Motor neuron (in vitro differentiated cells): ENCODE measurements at regions not wholly inside any gene's neighbourhood (a gene's known extent, or its start where the extent isn't known, plus 50 kb on each side); places are given as distances from the start of the nearest gene placed in this dataset.
"Not testable (repeated sequence)": the region's sequence is repeated elsewhere in the genome, so short reads cannot be mapped to it uniquely, and the experiment has no call there.

Experiments used
- ATAC-seq, 8 experiments: fragments of 200-7000 bp; cut with Tn5 transposase; replicated peaks in 6 of 8; 2 replicates each; pipeline ENCODE4 v1.8.0; 2021; ENCODE audit warnings: mild to moderate bottlenecking in 8 of 8, moderate library complexity in 8 of 8
- H3K27ac ChIP-seq, 2 donors: fragments of 250-450 bp; sonication (Bioruptor Pico); 2 replicates each; pipeline ENCODE4 v1.9.0; 2021; ENCODE audit warnings: antibody characterized with exemption in 2 of 2, mild to moderate bottlenecking in 2 of 2, moderate library complexity in 1 of 2
- H3K4me1 ChIP-seq, 2 donors: fragments of 250-450 bp; sonication (Bioruptor Pico); replicated peaks in 1 of 2; 2 replicates each; pipeline ENCODE4 v1.6.1; 2021; ENCODE audit warnings: antibody characterized with exemption in 2 of 2, mild to moderate bottlenecking in 2 of 2, moderate library complexity in 1 of 2
- H3K4me3 ChIP-seq, 5 donors: fragments of 250-450 bp; sonication (Bioruptor Pico); 2 replicates each; pipeline ENCODE4 v1.9.0; 2021; ENCODE audit warnings: antibody characterized with exemption in 5 of 5, mild to moderate bottlenecking in 5 of 5, moderate library complexity in 4 of 5
- WGBS, 10 experiments: fragments of 450-650 bp; shearing (Covaris generic); methylation state at CpG; one replicate each; pipeline ENCODE4 v1.0.0; 2022; 5-methylcytosine and 5-hydroxymethylcytosine counted together
- in situ Hi-C, 9 experiments: fragments of 400-800 bp; cut with MboI; loops; one replicate each; pipeline ENCODE4 v1.15.0; 2021; ENCODE audit warnings: low sequenced_read_pairs in 9 of 9, low pct_unique_long_range_greater_than_20kb in 2 of 9; ENCODE audit not compliant: unreplicated experiment in 9 of 9

DNA sequence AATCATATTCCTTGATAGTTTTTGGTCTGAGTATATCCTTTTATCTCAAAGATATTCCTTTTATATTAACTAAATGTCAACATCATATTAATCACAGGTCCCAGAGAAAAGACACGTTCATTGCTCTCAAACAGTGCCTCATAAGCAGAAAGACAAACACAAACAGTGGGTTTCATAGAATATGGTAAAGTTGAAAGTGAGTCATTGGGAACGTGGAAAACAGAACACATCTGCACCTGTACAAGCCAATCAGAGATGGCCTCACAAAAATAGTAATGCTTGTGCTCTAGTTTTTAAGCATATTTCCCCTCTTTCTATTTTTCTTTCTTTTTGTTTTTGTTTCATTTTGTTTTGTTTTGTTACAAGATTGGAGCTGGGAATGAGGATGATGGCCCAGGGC lies 328.4 kb upstream of the MAP2 start:
- no peak for ATAC-seq
- in situ Hi-C loops: no loop called here
- WGBS, 10 experiments: 0 to 100% (median 58%) methylated on average over 1 to 2 of the region's 2 CpGs
- no peak overlapping the region for H3K4me3 ChIP-seq
- no peak overlapping the region for H3K27ac ChIP-seq
- H3K4me1 ChIP-seq: no peaks in the 10 kb centered on the region

DNA sequence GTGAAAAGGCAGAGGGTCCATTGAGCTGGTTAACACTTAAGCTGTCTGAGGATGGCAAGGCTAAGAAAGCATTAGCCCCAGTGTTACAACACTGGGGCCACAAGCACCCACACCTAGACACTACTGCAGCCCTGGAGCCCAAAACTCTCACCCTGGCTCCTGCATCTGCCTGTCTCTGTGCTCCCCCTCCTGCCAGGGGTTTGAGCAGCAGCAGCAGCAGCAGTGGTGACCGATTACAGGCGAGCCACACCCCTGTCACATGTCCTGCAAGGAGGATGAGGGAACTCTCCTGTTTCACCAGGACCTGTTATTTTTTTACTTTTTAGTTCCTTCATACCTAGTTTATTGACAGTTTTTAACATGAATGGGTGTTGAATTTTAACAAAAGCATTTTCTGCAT lies 326.7 kb upstream of the MAP2 start:
- 0 to 79% (median 55%) methylated on average over 1 to 2 of the region's 2 CpGs; no CpG with 5 or more reads in 5 of the 10 experiments for WGBS, 10 experiments
- no peak overlapping the region for H3K4me3 ChIP-seq
- in situ Hi-C loops: no loop called here
- ATAC-seq: no peak
- H3K4me1 ChIP-seq: no peaks in the 10 kb centered on the region
- H3K27ac ChIP-seq: no peak overlapping the region

DNA sequence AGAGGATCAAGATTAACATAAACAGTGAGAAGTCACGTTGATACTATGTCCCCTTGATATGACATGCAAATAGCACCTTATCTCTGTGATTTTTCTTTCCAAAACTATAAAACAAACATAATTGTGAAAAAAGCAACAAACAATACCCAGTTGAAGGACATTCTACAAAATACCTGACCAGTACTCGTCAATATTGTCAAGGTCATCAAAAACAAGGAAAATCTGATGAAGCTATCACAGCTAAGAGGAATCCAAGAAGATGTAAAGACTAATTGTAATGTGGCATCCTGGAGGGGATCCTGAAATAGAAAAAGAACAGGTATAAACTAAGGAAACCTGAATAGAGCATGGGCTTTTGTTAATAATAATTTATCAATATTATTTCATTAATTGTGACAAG lies 321.5 kb upstream of the MAP2 start:
- no peak overlapping the region for H3K4me3 ChIP-seq

DNA sequence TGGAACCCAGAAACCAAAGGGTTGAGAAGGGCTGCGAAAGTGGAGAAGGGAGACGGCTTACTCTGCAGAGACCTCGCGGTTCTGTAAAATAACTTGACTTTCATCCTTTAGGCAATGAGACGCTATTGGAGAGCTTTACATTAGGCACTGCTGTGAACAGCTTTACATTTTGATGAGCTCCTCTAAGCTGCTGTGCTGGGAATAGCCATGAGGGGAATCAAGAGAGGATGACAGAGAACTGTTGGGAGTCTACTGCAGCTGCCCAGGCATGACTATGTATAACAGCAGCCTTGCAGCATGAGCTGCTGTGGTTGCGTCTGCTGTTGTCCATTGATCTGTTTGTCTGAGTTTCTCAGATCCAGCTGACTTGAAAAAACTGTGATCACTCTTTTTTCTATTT lies 310.8 kb upstream of the MAP2 start:
- ATAC-seq: peak in 5 of 8 experiments; percentile 45 to 87 (median 68)
- Histone ChIP-seq H3K4me1 (peaks cover 14 to 15% of the 10 kb centered on the region in 2 donors), H3K4me3 (no peak overlapping the region), H3K27ac (no peak overlapping the region)
- in situ Hi-C loops: no loop called here
- 0 to 100% (median 86%) methylated on average over 1 to 6 of the region's 6 CpGs; no CpG with 5 or more reads in 4 of the 10 experiments for WGBS, 10 experiments

More for the DNA sequence above, 321.5 kb upstream of the MAP2 start:
- ATAC-seq: no peak
- Histone ChIP-seq H3K27ac (no peak overlapping the region), H3K4me1 (no peaks in the 10 kb centered on the region)
- in situ Hi-C loops: no loop called here
- WGBS, 10 experiments: 5 to 86% (median 70%) methylated on average over 1 to 2 of the region's 2 CpGs; no CpG with 5 or more reads in 1 of the 10 experiments

DNA sequence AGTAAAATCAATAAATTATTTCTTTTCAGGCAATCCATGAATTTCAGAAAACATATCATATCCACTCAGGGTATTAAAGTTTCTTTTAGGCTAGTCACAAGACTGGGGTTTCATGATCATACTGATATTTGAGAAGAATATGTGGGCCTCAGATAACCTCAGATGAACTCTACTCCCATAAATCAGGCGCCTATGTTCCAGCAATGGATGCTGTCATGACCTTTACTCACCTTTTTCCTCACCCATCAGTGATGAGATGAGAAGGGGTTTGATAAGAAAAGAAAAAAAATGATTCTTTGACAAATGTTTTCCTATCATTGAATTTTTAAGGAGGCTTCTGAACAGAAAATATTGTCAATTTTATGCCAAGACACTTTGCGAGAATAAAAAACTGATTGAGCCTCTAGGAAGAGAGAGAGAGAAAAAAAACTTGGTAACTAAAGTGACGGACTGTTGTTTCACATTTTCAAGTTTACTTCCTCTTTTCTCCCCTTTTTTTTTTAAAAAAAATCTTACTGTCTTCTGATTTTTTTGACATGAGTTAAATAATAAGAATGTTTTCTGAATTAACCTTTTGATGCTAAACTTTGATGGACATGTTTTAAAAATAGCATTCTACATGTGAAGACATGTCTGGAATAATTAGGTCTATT lies 309.1 kb upstream of the MAP2 start:
- WGBS, 10 experiments: 10 to 97% (median 80%) methylated on average over 2 to 3 of the region's 3 CpGs; no CpG with 5 or more reads in 1 of the 10 experiments
- Histone ChIP-seq H3K27ac (no peak overlapping the region), H3K4me3 (no peak overlapping the region), H3K4me1 (peaks cover 14 to 15% of the 10 kb centered on the region in 2 donors)
- in situ Hi-C loops: no loop called here
- no peak for ATAC-seq

DNA sequence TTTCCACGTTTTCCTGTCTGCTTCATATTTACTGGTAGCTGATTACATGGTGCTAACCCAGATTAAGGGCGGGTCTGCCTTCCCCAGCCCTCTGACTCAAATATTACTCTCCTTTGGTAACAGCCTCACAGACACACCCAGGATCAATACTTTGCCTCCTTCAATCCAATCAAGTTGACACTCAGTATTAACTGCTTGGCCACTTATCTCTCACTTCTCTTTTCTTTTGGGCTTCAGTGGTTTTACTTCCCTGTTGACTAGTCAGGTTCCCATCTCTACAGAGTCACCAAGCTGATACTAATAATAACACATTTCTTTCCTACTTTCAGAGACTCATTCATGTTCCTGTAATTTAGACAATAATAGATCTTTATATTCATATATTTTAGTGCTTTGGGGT lies 302.2 kb upstream of the MAP2 start:
- Histone ChIP-seq H3K4me1 (no peaks in the 10 kb centered on the region), H3K4me3 (no peak overlapping the region), H3K27ac (no peak overlapping the region)
- WGBS, 10 experiments: 0 to 83% (median 10%) methylated on average over 1 to 2 of the region's 2 CpGs; no CpG with 5 or more reads in 5 of the 10 experiments
- in situ Hi-C loops: no loop called here
- no peak for ATAC-seq

DNA sequence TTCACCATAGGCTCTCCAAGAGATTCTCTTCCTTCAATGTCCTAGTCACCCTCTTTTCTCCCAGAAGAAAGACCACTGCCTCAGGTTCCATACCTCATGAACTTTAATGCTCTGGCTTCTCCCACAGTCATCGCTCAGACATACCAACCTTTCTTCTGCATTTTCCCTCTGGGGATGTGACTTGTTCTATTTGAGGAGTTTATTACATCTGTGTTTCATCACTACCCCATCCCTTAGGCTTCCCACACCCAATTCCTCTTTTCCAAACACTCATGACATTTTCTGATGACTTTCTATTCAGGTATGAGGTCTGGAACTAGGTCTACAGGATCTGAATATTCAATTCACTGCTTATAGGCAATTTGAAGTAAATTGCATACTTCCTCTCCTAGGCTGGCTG lies 298.6 kb upstream of the MAP2 start:
- no peak overlapping the region for H3K27ac ChIP-seq
- in situ Hi-C loops: no loop called here
- no peak overlapping the region for H3K4me3 ChIP-seq
- ATAC-seq: no peak
- H3K4me1 ChIP-seq: no peaks in the 10 kb centered on the region
- WGBS, 10 experiments: 0 to 100% (median 82%) methylated on average over 1 of the region's 1 CpG; no CpG with 5 or more reads in 2 of the 10 experiments

DNA sequence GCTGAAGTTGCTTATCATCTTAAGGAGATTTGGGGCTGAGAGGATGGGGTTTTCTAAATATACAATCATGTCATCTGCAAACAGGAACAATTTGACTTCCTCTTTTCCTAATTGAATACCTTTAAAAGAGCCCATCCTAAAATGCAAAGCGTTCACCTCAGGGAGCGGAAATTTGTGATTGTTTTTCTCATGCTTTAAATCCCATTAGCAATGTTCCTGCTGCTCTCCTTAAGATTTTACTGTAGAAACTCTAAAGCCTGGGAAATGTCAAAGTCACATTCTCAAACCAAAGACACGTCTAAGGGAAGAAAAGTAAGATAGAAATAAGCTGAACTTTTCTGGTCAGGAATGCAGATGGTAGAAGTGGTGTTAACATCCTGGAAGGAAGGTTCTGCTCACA lies 285.8 kb upstream of the MAP2 start:
- ATAC-seq: no peak
- in situ Hi-C loops: no loop called here
- Histone ChIP-seq H3K4me3 (no peak overlapping the region), H3K4me1 (no peaks in the 10 kb centered on the region), H3K27ac (no peak overlapping the region)
- WGBS, 10 experiments: 0 to 80% (median 40%) methylated on average over 1 to 3 of the region's 3 CpGs; no CpG with 5 or more reads in 3 of the 10 experiments

DNA sequence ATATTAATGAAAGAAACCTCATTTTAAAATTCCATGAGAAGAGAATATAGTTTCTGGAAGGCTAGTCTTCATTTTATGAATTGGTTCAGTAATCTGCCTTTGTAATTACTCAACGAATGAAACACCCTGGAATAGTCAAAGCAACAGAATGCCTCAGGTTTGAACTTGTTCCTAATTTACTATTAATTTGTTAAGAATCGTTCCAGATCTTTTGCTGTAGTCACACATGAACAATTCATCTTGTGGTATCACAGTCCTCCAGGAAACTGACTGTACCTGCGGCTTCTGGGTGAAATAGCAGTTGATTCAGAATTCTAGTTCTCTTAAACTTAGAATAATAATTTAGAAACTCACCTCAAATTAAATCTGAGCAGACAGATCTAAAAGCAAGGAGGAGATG lies 282.7 kb upstream of the MAP2 start:
- Histone ChIP-seq H3K4me3 (no peak overlapping the region), H3K4me1 (no peaks in the 10 kb centered on the region), H3K27ac (no peak overlapping the region)
- no peak for ATAC-seq
- WGBS, 10 experiments: 0 to 100% (median 79%) methylated on average over 1 to 3 of the region's 3 CpGs
- in situ Hi-C loops: no loop called here

DNA sequence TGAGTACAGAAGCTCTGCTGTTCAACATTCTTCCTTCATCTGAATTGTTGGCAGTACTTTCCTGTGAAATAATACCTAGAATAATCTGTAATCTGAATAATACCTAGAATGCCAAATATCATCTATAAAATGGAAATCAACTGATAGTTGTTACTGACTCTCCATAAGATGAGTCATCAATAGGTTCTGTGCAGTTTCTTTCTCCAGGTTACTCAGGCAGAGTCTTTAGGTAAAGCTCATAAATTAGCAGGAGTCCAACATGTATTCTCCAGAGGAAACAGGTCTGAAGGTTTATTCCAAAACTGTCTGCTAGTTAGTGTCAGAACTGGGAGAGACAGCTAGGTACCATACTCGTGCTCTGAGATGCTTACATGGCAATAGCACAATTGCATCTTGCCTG lies 282.0 kb upstream of the MAP2 start:
- Histone ChIP-seq H3K4me1 (no peaks in the 10 kb centered on the region), H3K4me3 (no peak overlapping the region), H3K27ac (no peak overlapping the region)
- in situ Hi-C loops: no loop called here
- ATAC-seq: no peak
- 0 to 100% (median 84%) methylated on average over 1 of the region's 1 CpG; no CpG with 5 or more reads in 2 of the 10 experiments for WGBS, 10 experiments

DNA sequence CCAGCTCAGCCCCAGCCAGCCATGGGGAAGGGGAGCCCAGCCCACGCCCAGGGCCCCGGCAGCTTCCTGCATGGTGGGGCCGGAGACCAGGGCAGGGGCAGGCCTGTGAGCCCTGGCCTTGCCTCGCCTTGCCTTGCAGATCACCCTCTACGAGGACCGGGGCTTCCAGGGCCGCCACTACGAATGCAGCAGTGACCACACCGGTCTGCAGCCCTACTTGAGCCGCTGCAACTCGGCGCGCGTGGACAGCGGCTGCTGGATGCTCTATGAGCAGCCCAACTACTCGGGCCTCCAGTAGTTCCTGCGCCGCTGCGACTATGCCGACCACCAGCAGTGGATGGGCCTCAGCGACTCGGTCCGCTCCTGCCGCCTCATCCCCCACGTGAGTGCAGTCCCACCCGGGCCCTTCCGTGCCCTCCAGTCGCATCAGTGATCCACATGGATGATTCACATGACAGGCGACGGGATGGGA lies 278.6 kb upstream of the MAP2 start:
- in situ Hi-C loops, H3K4me3 ChIP-seq, H3K4me1 ChIP-seq, H3K27ac ChIP-seq, ATAC-seq: not testable (repeated sequence)
- 53 to 100% (median 100%) methylated on average over 1 to 3 of the region's 30 CpGs; no CpG with 5 or more reads in 6 of the 10 experiments for WGBS, 10 experiments

DNA sequence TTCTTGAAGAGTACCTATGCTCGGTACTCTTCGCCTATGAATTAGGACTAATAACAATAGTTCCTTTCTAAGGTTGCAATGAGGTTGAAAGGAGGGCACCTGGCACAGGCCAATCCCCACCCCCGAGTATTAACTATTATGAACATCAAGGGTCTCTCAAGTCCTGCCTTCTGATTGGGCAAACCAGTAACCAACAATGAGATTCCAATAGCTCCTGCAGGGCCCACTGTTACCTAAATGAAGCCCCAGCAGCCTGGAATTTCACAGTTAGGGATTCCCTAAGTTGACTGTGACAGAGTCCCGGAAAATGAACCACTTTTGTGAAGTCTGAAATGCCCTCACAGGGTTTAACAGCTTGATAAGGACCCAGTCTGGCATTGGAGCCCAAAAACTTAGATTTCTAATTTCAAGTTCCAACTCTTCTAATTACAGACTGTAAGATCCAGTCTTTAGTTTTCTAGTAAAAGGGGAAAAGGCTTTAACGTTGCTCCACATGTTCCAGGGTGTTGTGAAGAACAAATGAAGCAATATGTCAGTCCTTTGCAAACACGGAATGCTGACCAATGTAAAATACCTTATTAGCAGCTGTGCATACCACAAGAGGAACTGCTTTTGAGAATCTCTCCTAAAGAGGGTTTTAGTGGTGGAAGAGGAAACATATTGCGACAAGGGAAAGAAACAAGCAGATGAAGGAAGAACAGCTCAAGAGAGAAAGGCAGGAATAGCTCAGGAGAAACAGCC lies 277.7 kb upstream of the MAP2 start:
- no peak overlapping the region for H3K4me3 ChIP-seq
- no peaks in the 10 kb centered on the region for H3K4me1 ChIP-seq
- WGBS, 10 experiments: 5 to 100% (median 77%) methylated on average over 1 to 7 of the region's 7 CpGs; no CpG with 5 or more reads in 1 of the 10 experiments
- H3K27ac ChIP-seq: no peak overlapping the region
- no peak for ATAC-seq
- in situ Hi-C loops: no loop called here

DNA sequence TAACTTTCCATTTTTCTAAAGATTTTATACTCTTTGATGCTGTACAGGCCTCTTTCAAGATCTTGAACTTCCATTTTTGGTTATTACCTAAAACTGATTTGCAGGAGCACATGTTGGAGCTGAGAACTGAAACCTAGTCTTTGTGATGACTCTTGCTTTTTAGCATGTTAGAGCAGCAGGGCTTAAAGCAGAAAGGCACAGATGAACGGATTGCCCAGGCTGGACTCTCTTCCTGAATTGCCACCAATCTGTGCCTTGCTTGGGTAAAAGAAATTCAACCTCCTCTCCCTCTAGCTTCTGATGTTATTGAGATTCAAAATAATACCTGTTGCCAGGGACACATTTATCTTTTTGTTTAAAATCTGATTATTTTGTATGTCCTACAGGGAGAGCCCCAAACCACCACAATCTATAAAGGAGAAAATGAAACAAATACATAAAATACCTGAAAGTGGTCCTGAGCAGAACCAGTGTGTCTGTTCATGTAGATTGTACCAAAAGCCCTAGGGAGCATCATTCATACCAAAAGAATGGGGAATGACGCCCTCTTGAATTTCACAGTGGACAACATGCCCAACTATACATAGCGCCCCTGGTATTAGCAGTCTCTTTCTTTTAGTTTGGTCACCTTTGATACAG lies 277.0 kb upstream of the MAP2 start:
- no peak for ATAC-seq
- Histone ChIP-seq H3K4me3 (no peak overlapping the region), H3K27ac (no peak overlapping the region), H3K4me1 (no peaks in the 10 kb centered on the region)
- WGBS, 10 experiments: 0 to 100% (median 63%) methylated on average over 1 to 3 of the region's 3 CpGs; no CpG with 5 or more reads in 3 of the 10 experiments
- in situ Hi-C loops: no loop called here
